CD4-positive, alpha-beta T cell treated with Interleukin-17A for 1 hour (primary cell): ENCODE measurements at regions not wholly inside any gene's neighbourhood (a gene's known extent, or its start where the extent isn't known, plus 50 kb on each side); places are given as distances from the start of the nearest gene placed in this dataset.
A peak's percentile ranks its signal among the peaks of the same experiment; 100 is the strongest.
"Not testable (repeated sequence)": the region's sequence is repeated elsewhere in the genome, so short reads cannot be mapped to it uniquely, and the experiment has no call there.

Experiments
- DNase-seq: peaks from one replicate; pipeline ENCODE4 v3.0.0-alpha.2; 2020

DNA sequence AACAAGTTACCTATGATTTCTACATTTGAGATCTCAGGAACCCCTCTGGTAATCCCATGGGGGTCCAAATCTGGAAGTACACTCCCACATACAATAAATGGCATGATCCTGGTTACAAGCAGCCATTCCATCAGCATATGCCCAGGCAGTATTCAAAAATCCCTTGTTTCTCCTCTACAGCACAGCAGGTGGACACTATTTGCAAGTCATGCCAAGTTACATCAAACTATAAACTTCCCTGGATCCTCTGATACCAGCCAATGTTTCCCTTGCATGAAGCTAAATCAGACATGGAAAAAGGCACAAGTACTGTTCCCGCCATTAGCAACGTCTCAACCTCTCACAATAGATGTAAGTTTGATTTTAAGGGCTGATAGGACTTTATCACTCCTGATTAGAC, 134.5 kb upstream of the PRSS16 start:
- no peak for DNase-seq

- no peak for DNase-seq
Measured at GRCh38 chr6:27119329-27119728, 128.2 kb upstream of the PRSS16 start.

- no peak for DNase-seq
Measured at GRCh38 chr6:27119761-27120160, 127.7 kb upstream of the PRSS16 start.

- no peak for DNase-seq
Measured at GRCh38 chr6:27121640-27122039, 125.9 kb upstream of the PRSS16 start.

DNA sequence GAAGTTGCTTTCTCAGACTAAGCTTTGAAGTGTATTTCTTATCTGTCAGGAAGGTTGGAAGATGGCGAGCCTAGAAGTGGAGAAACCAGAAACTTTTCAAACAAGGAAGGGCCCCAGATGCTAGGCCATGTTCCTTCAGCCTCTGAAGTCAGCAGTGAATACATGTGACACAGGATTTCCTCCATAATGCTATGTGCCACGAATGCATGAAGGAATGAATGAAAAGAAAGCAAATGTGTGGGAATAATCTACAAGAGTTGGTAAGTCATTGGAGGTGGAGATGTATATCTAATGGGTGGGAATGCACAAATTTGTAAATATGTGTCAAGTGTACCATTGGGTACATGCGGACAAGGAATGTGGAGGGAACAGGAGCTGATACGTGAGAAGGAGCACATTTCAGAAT, 123.2 kb upstream of the PRSS16 start:
- no peak for DNase-seq

- no peak for DNase-seq
Measured at GRCh38 chr6:27126046-27126814, 121.3 kb upstream of the PRSS16 start.

GRCh38 chr6:27126815-27127537, 120.5 kb upstream of the PRSS16 start:
- peak; percentile 91 for DNase-seq

GRCh38 chr6:27127874-27128273, 119.6 kb upstream of the PRSS16 start:
- not testable (repeated sequence) for DNase-seq

DNA sequence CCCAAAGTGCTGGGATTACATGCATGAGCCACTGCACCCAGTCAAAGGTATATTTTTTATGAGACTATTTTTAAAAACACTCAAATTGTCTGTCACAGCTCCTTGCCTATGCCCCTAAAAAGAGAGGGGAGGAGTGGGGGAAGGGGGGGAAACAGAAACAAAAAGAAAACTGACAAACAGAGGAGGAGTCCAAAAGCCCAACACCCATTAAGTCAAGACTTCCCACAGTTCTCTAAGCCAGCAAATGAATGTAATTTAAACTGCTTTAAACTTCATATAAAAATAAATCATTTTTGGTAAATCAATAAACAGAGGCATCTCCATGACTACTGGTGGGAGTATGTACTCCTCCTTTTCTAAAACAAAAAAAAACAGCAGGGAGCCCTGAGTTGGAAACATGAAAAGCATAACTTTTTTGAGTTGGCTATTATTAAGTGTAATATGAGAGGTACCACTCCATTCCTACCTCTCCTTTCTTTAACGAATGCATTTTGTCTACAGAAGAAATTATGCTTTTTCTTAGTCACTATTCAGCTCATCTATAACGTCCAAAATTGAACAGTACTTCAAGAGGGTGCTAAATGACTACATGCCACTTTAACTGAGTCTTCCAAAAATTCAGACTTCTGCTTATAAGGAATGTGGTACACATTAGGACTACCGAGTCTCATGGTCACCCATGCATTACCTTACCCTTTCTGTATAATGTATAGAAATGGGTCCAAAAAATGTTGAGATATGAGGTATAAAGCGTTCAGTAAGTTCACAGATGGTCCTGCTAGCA, 119.0 kb upstream of the PRSS16 start:
- no peak for DNase-seq

DNA sequence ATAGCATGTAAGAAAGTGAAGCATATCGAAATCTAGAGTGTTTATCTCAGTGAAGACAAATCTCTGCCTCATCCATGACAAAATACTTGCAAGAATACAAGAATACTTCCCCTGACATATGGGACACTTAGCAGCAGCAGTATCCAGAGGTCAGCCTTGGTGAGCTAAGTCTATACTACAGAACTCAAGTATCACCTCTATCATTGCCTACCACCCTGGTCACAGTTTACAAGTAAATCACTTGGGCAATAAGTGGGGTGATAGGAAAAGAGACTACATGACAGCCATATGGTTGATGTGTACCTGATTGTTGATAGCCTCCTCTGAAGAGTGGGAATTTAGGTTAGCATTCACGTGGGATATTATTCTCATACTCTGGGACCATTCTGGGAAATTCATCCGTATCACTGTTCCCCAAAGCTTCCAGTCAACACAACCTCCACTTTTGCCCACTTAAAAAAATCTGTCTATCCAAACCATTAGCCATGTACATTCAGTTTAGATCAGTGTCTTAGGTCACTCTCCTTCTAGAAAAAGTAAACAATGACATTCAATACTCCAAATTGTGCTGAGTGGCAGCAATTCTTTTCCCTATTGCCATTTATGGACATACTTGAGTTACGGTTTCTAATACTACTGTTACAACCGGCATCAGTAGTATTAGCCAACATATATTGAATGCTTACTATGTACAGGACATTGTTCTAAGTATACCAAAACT, 118.2 kb upstream of the PRSS16 start:
- no peak for DNase-seq

- no peak for DNase-seq
Measured at GRCh38 chr6:27129917-27130316, 117.6 kb upstream of the PRSS16 start.

DNA sequence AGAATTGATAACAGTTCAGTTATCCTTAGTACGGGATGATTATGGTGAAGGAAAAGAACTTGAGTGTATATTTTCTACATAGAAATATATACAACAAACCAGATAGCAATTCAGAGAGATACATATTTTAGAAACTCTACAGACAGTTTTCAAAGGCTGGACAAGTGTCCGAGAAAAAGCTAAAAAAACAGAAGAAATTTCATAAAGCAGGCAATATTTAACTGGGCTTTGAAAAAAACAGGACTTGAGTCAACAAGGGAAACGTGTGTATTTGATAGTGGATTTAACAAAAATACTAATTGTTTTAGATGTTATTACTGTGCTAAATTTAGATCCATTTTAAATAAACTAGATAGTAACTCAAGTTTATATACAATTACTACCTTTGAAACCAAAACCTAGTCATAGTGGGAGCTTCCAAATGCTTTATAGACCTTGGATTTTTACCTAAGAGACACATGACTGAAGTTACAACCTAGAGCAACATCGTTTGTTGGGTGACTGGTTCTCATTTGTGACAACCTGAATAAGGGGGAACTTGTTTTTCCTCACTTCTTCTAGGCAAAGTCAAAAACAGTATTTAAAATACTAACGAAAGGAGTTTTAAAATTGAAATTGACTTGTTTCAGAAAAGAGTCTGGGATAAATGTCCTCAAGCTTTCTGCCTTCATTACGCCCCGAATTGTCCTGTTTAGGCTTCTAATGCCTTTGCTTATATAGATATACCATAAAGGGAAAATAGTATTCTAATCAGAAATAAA, 116.7 kb upstream of the PRSS16 start:
- no peak for DNase-seq

- DNase-seq = not testable (repeated sequence)
Measured at GRCh38 chr6:27132282-27132531, 115.3 kb upstream of the PRSS16 start.

DNA sequence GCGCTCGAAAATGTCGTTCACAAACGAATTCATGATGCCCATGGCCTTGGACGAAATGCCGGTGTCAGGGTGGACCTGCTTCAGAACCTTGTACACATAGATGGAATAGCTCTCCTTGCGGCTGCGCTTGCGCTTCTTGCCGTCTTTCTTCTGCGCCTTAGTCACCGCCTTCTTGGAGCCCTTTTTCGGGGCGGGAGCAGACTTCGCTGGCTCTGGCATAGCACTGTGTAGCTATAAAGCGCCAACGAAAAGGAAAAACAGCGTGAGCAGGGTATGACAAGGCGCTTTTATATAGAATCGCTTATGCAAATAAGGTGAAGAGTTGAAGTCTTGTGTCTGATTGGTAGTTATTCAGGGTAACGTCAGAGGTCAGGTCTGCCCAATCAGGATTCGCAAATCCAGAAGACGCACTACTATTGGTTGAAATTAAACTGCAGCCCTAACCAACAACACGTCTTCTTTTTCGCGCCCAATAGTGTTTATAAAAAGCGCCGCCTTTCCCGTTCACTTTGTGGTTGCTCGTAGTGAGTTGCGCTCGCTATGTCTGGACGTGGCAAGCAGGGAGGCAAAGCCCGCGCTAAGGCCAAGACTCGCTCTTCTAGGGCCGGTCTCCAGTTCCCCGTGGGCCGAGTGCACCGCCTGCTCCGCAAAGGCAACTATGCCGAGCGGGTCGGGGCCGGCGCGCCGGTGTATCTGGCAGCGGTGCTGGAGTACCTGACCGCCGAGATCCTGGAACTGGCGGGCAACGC, 114.8 kb upstream of the PRSS16 start:
- peak; percentile 100 for DNase-seq

- DNase-seq = peak; percentile 73
Measured at GRCh38 chr6:27133281-27134227, 113.9 kb upstream of the PRSS16 start.

GRCh38 chr6:27135087-27135657, 112.3 kb upstream of the PRSS16 start:
- DNase-seq = no peak

DNA sequence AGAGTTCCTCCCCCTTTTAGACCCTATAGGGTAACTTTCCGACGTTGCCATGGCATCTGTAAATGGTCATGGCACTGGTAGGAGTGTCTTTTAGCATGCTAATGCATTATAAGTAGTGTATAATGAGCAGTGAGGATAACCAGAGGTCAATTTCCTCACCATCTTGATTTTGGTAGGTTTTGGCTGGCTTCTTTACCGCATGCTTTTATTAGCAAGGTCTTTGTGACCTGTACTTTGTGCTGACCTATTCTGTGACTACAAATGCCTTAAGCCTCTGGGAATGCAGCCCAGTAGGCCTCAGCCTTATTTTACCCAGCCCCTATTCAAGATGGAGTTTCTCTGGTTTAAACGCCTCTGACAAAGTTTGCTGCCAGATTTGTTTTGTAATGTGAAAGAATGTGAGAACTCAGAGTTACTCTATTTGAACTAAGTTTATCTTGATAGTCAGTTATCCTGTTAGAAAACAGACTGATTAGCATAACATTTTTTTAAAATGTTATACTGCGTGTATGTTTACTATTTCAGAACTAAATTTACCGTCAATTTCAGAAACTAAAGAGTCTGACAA, 111.3 kb upstream of the PRSS16 start:
- no peak for DNase-seq

DNA sequence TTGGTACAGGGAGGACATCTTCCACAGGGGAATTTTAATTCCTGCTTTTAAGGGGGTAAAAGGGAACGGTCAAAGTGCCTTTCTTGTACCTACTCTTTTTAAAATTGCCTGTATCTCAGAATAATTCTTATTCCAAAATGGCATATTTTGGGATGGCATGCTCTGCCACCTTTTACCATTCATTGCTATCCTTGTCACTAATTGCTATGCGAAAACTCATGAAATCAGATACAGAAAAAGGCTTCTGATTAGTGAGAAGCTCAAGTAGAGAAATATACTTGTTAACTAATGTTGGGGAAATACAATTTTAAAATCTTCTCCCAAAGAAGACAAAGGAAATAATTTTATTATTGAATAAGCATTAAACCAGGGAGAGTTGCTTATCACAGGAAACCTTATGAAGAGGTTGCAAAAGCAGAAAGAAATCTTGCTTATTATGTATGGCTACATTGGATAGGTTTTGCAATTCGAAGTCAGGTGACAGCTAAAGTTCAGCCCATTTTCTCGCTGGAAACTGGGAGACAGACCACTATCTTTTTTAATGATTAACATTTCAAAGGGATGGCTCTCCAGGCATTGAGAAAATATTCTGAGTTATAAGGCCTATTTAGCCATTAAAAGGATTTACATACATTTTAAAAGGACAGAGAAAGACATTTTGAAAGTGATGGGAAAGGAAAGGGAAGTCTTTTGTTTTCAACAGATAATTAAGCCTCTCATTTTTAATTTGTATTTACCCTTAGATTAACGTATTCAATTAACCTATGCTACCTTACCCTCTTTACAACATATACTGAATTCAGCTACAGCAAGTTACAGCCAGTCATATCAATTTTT, 110.3 kb upstream of the PRSS16 start:
- DNase-seq = no peak

DNA sequence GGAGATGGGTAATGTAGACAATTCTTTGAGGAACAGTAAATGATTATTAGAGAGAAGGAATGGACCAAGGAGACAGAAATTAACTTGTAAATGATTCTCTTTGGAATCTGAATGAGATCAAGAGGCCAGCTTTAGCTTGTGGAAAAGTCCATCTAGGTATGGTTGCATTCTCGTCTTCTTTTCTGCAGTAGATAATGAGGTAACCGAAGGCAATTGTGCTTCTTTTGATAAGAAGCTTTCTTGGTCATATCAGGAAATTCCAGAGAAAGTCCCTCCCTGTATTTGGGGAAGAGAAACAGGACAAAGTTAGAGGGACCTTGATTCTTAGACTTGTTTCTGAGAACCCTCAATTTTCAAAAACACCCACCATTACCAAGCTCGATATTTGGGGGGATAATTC, 109.1 kb upstream of the PRSS16 start:
- no peak for DNase-seq
